D721Med (cell line): ENCODE measurements at regions not wholly inside any gene's neighbourhood (a gene's known extent, or its start where the extent isn't known, plus 50 kb on each side); places are given as distances from the start of the nearest gene placed in this dataset.
A peak's percentile ranks its signal among the peaks of the same experiment; 100 is the strongest.

Experiments used
- DNase-seq: peaks from one replicate; pipeline ENCODE4 v3.0.0; 2011; ENCODE audit warnings: low spot score; ENCODE audit not compliant: insufficient read length
- FAIRE-seq: peaks from 2 replicates; lab custom pipeline; 2011; peaks lifted over from hg19 to GRCh38; lab: Jason Lieb, UNC
- CTCF ChIP-seq: IDR thresholded peaks from 2 replicates; pipeline ENCODE4 v1.5.1; 2012; ENCODE audit warnings: mild to moderate bottlenecking, control low read depth; ENCODE audit not compliant: insufficient read depth; ENCODE audit errors: missing control alignments

GRCh38 chr2:23134726-23135125 lies 250.3 kb upstream of the KLHL29 start:
- FAIRE-seq: no peak
- TF ChIP-seq CTCF: no peak
- no peak for DNase-seq

GRCh38 chr2:23135481-23136100 lies 249.4 kb upstream of the KLHL29 start:
- FAIRE-seq (no peak), DNase-seq (no peak)
- TF ChIP-seq CTCF: no peak

GRCh38 chr2:23137166-23137565 lies 247.8 kb upstream of the KLHL29 start:
- DNase-seq: no peak
- FAIRE-seq: no peak
- no peak for TF ChIP-seq CTCF

- DNase-seq (no peak), FAIRE-seq (no peak)
- TF ChIP-seq CTCF: no peak
Observed at GRCh38 chr2:23138701-23139100, 246.3 kb upstream of the KLHL29 start.

GRCh38 chr2:23145460-23145859 lies 239.5 kb upstream of the KLHL29 start:
- FAIRE-seq: peak; percentile 6
- DNase-seq: no peak

GRCh38 chr2:23146011-23146410 lies 239.0 kb upstream of the KLHL29 start:
- TF ChIP-seq CTCF: no peak
- DNase-seq (no peak), FAIRE-seq (no peak)

More at GRCh38 chr2:23145460-23145859, 239.5 kb upstream of the KLHL29 start:
- no peak for TF ChIP-seq CTCF

- DNase-seq: no peak
- no peak for TF ChIP-seq CTCF
- FAIRE-seq: no peak
Observed at GRCh38 chr2:23148342-23148741, 236.6 kb upstream of the KLHL29 start.
